NT2/D1 (cell line): ENCODE measurements at regions not wholly inside any gene's neighbourhood (a gene's known extent, or its start where the extent isn't known, plus 50 kb on each side); places are given as distances from the start of the nearest gene placed in this dataset.

ENCODE experiments used
- SUZ12 ChIP-seq: IDR thresholded peaks from 2 replicates; pipeline ENCODE4 v1.6.1; 2011; ENCODE audit not compliant: insufficient read length, insufficient read depth; ENCODE audit errors: extremely low read depth
- YY1 ChIP-seq: IDR thresholded peaks from 2 replicates; pipeline ENCODE4 v1.6.1; 2011; ENCODE audit not compliant: insufficient read length, insufficient read depth

- TF ChIP-seq YY1 (no peak), SUZ12 (no peak)
These were observed 304.1 kb upstream of the EPHA6 start for GRCh38 chr3:96510334-96510733.
